Frontal cortex (tissue), 3 donors: ENCODE measurements at regions not wholly inside any gene's neighbourhood (a gene's known extent, or its start where the extent isn't known, plus 50 kb on each side); places are given as distances from the start of the nearest gene placed in this dataset.
"Not testable (repeated sequence)": the region's sequence is repeated elsewhere in the genome, so short reads cannot be mapped to it uniquely, and the experiment has no call there.

Experiments used
- DNase-seq, 2 donors: peaks; one replicate each; pipeline ENCODE4 v3.0.0; 2012; ENCODE audit warnings: low spot score in 2 of 2
- FAIRE-seq: peaks from 2 replicates; lab custom pipeline; 2012; peaks lifted over from hg19 to GRCh38; lab: Jason Lieb, UNC
- donor health status: control.
- donor health status: control.
- donor health status: control.

DNA sequence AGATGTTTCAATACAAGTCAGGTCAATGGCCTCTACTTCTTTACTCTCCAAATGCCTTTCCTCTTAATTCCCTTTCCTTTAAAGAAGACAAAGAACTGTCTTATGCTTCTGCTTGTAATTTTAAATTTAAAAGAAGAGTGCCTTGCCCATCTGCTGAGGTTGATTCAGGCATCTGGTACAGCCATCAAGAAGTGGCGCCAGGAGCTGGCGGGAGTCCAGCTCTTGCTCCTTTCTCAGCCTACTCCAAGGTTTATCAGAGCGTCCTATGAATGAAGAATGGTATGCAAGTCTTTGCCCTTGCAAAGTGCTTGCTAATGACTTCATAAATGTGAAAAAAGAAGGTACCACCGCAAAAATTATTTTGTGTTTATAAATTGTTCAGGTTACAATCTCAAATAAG lies 294.6 kb upstream of the TGFBR2 start:
- FAIRE-seq, result no peak
- DNase-seq, result no peak

DNA sequence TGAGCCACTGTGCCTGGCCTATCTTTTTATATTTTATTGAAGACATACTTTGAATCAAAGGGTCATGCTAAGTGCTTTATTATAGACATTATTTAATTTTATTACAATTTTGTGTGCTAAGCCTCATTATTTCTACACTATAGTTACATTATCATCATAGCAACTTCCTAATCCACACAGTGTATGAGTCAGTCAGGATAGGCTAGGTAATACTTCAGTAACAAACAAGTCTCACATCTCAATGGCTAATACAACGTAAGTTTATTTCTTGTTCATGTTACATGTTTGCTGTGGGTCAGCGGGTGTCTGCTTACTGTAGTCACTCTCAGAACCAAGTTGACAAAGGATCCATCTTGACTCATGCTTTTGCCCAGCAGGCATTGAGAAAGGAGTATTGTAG lies 292.6 kb upstream of the TGFBR2 start:
- DNase-seq (no peak), FAIRE-seq (no peak)

DNA sequence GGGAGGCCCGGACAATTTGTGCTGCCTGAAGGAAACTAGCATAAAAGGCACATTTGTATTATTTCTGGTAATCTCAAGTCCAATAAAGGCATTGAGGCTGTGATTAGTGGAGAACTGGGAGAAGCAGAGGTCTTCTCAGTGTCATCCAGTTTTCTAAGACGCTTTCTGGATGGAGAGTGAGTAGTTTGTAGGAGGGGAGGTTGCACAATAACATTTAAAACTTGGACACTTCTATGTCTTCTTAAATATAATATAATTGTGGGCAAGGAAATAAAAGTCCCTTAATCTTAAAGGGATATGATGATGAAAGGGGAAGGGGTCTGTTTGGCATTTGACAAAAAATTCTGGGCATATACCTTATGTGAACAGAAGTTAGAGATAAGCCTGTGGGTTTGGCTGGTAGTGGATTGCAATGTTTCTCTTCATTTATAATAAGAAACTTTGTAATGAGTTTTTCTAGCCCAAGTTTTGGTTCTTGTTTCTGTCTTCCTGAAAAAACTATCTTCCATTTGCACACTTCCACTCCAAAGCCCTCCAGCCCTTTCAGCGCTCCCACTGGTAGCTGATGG lies 291.6 kb upstream of the TGFBR2 start:
- FAIRE-seq (no peak), DNase-seq (no peak)

DNA sequence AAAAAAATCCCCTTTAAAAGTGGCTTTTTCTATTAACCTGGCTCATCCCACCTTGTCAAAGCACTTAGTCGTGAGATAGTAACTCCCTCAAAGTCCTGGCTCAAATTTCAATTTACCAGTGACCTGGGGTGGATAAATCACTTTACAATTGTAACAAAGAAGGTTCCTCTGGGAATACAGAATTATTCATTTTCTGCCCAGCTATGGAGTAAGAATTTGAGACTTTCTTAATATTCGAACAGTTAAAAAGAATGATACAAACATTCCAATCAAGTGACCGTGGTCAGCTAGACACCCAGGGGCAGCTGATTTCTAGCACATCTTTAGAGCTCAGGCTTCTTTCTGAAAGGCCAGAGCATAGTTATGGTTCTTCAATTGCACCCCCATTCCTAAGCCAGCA lies 291.0 kb upstream of the TGFBR2 start:
- FAIRE-seq, result no peak

DNA sequence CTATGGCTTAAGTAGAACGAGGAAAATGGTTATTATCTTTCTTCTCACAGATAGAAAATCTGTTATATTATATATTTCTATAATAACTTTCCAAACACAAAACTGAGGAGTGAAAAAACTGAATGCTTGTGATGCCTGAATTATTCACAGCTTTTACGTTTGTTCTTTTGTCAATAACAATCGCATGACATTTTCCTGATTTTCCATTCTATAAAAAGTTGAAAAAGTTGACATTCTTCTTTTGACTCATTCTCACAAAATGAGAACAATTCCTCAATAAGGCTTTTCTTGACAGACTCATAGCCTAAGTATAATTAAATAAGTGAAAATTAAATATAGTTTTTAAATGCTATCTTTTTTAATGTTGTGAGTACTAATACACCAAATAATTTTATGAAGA lies 288.8 kb upstream of the TGFBR2 start:
- no peak for DNase-seq
- FAIRE-seq, result no peak

More for the DNA sequence above, 291.0 kb upstream of the TGFBR2 start:
- no peak for DNase-seq

DNA sequence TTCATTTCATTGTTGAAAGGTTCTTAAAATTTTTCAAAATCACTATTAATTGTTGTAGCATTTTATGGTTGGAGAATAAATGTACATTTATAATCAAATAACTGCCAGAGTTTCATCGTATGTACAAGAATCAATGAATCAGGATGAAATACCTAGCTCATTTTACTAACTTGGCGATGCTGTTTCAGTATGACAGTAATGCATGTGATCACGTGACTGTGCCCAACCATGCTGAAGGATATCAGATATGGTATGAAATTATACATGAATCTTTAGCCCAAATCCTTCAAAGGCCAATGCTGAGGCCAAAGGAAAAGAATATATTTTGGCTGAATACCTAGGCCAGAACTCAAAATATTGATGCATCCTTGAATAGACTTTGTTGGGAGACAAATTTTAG lies 288.3 kb upstream of the TGFBR2 start:
- DNase-seq (no peak), FAIRE-seq (no peak)

DNA sequence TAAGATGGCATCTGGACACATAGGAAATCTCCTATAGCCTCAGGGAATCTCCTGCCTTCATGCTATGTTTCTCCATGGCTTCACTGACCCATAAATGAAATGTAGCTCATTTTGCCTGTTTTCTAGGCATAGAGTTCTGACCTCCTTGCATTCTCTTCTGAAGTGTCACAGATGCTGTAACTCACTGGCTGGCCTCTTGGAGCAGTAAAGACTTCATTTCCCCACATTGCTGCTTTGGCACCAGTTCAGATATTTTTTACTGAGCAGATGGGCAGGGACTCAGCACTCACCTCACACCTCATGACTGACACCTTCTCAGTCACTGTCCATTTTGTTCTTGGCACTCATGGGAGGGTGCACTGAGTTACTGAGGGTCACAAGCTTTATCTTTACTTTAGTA lies 286.7 kb upstream of the TGFBR2 start:
- FAIRE-seq, result no peak

DNA sequence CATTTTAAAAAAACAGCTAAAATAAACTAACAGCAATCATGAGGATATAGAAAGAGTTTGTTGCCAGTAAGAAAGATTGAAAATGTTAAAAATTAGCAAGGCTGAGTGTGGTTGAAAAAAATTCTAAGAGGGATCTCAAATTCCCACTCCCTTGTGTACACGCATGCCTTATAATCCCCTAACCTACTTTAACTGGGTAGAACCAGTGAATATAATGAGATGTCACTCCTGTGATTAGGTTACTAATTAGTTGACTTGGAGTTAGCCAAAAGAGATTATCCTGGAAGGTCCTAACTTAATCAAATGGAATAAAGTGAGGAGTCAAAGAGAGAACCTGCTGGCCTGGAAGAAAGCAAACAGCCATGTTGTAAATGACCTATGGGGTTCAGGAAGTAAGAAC lies 286.0 kb upstream of the TGFBR2 start:
- no peak for FAIRE-seq
- DNase-seq, result no peak

More for the DNA sequence above, 286.7 kb upstream of the TGFBR2 start:
- no peak for DNase-seq

DNA sequence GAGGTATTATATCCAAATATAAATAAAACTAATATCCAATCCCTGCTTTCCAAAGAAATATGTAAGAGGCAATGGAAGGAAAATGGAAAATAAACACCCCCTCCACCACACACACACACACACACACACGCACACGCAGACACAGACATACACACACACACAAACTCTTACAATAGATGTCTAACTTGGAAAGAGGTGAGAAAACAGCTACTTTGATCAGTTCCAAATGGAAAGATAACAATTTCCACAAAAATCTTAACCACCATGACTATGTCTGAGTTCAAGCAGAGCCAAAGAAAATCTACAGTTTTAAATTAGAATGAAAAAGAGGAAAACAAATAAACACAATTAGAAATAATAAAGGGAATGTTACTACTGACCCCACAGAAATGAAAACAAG lies 285.3 kb upstream of the TGFBR2 start:
- DNase-seq (no peak), FAIRE-seq (no peak)

DNA sequence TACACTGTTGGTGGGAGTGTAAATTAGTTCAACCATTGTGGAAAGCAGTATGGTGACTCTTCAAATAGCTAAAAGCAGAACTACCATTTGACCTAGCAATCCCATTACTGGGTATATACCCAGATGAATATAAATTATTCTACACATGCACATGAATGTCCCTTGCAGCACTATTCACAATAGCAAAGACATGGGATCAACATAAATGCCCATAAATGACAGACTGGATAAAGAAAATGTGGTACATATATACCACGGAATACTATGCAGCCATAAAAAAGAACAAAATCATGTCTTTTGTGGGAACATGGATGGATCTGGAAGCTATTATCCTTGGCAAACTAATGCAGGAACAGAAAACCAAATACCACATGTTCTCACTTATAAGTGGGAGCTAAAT lies 282.8 kb upstream of the TGFBR2 start:
- not testable (repeated sequence) for FAIRE-seq

DNA sequence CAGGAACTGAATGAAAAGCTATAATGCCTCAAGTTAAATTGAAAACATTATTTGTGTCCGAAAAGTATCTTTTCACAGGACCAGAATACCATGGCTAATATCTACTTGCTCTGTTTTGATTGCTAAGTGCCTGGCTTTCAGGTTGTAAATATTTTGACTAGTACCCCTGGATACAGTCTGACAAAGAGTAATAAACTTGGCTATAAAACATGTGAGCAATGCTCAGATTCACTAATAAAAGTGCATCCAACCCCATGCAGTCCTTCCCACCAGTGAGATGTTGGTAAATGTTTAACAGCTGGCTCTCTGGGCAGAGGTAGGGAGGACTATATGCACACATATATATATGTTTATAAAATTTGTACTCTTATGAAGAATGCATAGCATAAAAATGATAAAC lies 281.8 kb upstream of the TGFBR2 start:
- DNase-seq, result no peak
- no peak for FAIRE-seq

More for the DNA sequence above, 282.8 kb upstream of the TGFBR2 start:
- DNase-seq, result not testable (repeated sequence)

DNA sequence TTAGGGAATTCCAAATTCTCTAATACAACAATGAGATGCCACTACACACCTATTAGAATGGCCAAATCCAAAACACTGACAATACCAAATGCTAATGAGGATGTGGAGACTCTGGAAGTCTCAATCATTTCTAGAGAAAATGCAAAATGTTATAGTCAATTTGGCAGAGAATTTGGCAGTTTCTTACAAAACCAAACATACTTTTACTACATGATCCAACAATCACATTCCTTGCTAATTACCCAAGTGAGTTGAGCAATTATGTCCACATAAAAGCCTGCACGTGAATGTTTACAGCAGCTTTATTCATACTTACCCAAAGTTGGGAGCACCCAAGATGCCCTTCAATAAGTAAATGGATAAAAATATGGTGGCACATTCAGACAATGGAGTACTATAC lies 278.4 kb upstream of the TGFBR2 start:
- not testable (repeated sequence) for DNase-seq, FAIRE-seq

DNA sequence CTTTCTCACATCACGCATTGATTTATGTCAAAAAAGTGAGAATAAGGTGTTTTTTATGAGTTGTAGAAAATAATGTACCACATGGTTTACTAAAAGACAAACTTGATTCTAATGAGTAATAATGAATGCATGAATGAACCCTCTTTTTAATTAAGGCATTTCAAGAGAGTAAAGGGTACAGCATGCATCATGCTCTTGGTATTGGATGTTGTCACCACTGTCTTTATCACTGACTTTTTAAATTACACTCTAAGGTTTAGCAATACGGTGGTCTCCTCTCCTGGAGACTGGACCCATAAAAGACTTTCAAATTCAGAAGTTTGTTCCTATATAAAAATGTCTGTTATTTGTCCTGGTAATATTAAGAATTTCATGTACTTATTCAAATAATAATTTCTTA lies 277.5 kb upstream of the TGFBR2 start:
- FAIRE-seq, result peak; percentile 75
- not testable (repeated sequence) for DNase-seq

DNA sequence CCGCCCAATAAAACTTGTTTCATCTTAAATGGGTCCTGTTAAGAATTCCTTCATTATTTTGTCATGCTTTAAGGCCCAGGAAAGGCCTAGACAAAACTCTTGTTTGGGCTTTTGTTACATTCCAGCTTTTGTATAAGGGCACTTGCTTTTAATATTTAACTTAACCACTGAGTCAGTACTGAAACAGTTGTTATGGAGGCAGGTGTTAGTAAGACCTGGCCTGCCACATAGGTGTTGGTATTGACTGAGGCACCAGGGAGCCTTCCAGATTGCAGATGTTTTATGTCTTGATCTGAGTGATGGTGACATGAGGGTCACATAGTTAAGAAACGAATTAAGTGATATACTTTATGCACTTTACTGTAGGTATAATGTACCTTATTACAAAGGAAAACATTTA lies 274.9 kb upstream of the TGFBR2 start:
- DNase-seq (no peak), FAIRE-seq (no peak)

DNA sequence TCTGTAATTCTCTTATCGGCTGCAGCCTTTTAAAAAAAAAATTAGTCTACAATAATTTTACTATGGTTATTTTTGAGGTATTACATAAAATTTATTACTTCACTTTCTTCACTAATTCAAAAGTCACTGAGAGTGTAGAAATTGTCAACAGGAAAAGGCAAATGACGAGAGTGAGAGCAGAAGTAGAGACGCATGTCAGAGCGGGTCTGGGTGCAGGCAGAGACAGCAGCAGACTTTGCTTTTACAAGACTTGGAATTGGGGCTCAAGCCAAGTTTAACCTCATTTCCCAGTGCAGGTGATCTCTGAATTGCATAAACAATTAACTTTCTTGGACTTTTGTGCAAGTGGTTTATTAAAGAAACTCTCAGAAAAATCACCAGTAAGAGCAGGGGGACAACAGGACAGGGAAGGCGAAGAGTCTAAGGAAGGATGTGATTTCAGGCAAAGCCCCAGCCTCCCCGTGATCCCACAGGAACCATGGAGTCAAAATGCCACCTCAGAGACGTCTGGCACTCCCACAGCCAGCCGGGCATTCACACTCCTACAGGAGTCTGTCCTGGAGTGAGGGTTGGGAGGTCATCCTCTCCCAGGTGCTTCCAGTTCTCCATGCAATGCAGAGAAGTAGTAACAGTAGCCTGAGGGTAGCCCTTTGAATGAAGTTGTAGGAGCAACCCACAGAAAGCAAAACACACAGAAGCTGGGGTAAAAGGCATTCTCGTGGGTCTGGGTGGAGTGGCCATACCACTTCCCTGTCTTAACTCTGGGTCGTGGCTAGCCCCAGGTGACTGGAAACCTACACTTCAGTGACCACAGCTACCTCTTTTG lies 274.0 kb upstream of the TGFBR2 start:
- FAIRE-seq, result no peak
- DNase-seq, result no peak

DNA sequence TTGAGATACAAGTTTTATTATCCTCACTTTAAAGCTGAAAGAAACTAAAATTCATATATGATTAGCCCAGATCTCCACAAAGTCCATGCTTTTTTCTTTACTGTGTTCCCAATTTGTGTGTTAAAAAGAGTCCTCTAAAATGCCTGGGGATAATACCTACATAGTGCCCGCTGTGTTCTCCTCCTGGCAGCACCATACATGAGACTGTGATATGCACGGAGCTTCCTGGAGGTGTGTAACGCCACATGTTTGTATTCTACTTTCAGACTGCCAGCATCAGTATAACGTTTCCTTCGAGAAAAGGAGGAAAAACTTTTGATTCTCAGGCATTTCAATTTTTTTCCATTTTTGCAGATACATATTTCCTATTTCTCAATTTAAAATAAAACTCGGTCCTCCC lies 273.3 kb upstream of the TGFBR2 start:
- DNase-seq (no peak), FAIRE-seq (no peak)

DNA sequence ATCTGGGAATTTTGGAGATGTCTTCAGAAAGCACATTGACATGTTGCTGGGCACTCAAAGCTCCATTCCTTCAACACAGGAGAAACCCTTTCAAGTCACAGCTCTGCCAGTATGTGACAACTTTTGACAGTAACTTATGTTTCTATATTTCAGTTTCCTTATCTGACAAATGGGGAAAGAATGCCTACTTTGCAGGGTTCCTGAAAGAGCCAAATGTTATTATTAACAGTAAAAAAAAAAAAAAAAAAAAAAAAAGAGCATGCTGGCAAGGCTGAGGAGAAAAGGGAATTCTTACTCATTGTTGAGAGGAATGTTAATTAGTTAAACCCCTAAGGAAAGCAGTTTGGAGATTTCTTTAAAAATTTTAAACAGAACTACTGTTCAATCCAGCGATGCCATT lies 272.5 kb upstream of the TGFBR2 start:
- FAIRE-seq, result no peak
- no peak for DNase-seq

DNA sequence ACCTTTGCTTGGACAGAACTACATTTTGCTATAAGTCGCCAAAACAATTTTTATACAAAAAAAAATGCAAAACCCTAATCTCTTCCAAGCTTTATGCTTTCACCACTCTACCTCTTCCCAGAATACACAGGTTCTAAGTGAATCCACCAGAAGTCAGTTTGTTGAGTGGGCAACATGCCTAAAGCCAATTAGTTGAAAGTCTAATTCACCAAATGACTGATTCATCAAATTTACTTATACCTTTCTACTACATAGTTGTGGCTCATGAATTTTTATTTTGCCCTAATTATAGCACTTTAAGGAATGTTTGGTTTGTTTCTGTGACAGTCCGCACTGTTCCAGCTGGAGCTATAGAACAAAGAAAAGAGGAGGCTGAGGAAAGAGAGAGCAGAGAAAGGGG lies 265.9 kb upstream of the TGFBR2 start:
- FAIRE-seq (no peak), DNase-seq (no peak)

DNA sequence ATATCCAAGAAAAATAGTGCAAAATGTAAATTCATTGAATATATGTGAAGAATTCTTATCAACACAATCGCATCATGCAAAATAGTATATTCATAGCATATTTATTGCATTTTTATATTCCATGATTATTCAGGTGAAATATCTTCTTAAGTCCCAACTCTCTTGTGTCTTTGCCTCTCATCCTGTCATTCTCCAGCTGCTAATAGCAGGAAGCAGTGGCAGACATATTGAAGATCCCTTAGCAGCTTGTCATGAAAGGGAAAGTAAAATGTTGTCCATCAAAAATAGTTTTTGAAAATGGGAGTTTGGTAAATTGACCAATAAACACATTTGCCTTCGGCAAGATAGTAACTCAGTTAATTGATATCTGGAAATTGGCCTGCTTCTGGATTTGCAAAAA lies 265.3 kb upstream of the TGFBR2 start:
- DNase-seq, result no peak
- no peak for FAIRE-seq

DNA sequence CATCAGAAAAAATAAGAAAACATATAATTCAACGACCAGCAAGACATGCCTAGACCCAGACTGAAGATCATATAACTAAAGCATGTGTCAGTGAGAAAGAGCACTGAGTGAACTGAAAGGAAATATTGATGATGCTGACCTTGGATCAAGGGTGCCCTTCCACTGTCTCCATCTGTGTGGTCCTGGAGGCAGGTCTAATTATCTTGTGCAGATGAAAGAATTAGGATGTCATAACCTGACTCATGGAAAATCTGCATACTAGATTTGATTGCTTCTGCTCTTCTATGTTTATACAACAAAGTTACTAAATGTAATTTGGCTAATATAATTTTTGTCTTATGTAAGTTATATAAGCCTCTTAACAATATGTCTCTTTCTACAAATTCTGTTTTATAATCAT lies 264.6 kb upstream of the TGFBR2 start:
- FAIRE-seq (no peak), DNase-seq (no peak)

DNA sequence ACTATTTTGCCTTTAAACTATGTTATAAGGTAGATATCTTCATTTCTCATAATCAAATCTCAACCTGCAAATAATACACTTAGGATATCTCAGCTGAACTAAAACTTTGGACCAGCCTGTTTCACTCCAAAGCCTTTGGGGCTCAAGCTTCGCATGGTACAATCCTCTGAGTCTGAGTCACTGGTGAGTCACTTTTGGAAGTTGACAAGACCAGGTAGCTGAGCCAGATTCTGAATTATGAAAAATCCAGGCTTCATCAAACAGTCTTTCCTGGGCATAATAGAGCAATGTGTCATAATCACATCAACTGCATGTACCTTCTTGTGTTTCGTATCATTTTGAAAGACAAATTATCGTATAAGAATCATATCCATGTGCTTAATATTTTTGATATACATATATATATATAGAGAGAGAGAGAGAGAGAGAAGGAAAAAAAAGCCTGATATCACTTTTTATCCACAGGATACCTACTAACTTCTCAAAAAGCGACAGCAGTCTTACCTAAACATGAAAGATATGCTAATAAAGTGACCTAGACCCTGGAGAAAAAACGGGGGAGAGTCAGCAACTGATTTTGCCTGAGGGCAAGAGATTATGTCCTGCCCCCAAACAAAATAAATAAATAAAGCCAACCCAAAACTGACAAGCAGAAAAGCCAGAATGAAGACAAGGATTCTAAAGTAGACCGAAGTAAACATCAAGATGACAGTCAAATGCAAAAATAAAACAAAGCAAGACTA lies 263.9 kb upstream of the TGFBR2 start:
- no peak for FAIRE-seq
- DNase-seq, result no peak
